MM.1S (cell line): ENCODE measurements at regions not wholly inside any gene's neighbourhood (a gene's known extent, or its start where the extent isn't known, plus 50 kb on each side); places are given as distances from the start of the nearest gene placed in this dataset.
"Not testable (repeated sequence)": the region's sequence is repeated elsewhere in the genome, so short reads cannot be mapped to it uniquely, and the experiment has no call there.

ENCODE experiments used
- DNase-seq: peaks from one replicate; pipeline ENCODE4 v3.0.0-alpha.2; 2015
- H2AFZ ChIP-seq: fragments of 300-600 bp; sonication (generic); 2 replicates; pipeline ENCODE4 v1.6.0; 2016; ENCODE audit warnings: antibody characterized with exemption, low read length
- H3F3A ChIP-seq: fragments of 300-600 bp; sonication (generic); 2 replicates; pipeline ENCODE4 v1.6.1; 2016; ENCODE audit warnings: mild to moderate bottlenecking, antibody characterized with exemption, low read length, moderate library complexity, mixed read lengths; ENCODE audit not compliant: insufficient read depth
- H3K27ac ChIP-seq: fragments of 300-600 bp; sonication (generic); 2 replicates; pipeline ENCODE4 v1.5.1; 2016; ENCODE audit warnings: mild to moderate bottlenecking, low read length
- H3K27me3 ChIP-seq: fragments of 300-600 bp; sonication (generic); replicated peaks from 2 replicates; pipeline ENCODE4 v1.6.0; 2016; ENCODE audit warnings: low read length; ENCODE audit not compliant: insufficient read depth
- H3K36me3 ChIP-seq: fragments of 300-600 bp; sonication (generic); replicated peaks from 2 replicates; pipeline ENCODE4 v1.6.1; 2016; ENCODE audit warnings: mild to moderate bottlenecking, low read length, mixed read lengths; ENCODE audit not compliant: insufficient read depth
- H3K4me1 ChIP-seq: fragments of 300-600 bp; sonication (generic); 2 replicates; pipeline ENCODE4 v1.6.1; 2016; ENCODE audit warnings: low read length, mixed read lengths
- H3K4me2 ChIP-seq: fragments of 300-600 bp; sonication (generic); 2 replicates; pipeline ENCODE4 v1.6.0; 2016; ENCODE audit warnings: low read depth, low read length
- H3K4me3 ChIP-seq: fragments of 300-600 bp; sonication (generic); 2 replicates; pipeline ENCODE4 v1.5.1; 2016; ENCODE audit warnings: low read length, mixed read lengths
- H3K79me2 ChIP-seq: fragments of 300-600 bp; sonication (generic); 2 replicates; pipeline ENCODE4 v1.6.1; 2016; ENCODE audit warnings: mixed run types, low read length, mixed read lengths
- H3K9ac ChIP-seq: fragments of 300-600 bp; sonication (generic); 2 replicates; pipeline ENCODE4 v1.6.1; 2016; ENCODE audit warnings: low read length, mixed read lengths
- H3K9me2 ChIP-seq: fragments of 300-600 bp; sonication (generic); replicated peaks from 2 replicates; pipeline ENCODE4 v1.6.1; 2016; ENCODE audit warnings: mild to moderate bottlenecking, low read length, mixed read lengths; ENCODE audit not compliant: insufficient read depth
- H3K9me3 ChIP-seq: fragments of 300-600 bp; sonication (generic); replicated peaks from 2 replicates; pipeline ENCODE4 v1.6.1; 2016; ENCODE audit warnings: mild to moderate bottlenecking, low read length, mixed read lengths; ENCODE audit not compliant: insufficient read depth
- H4K20me1 ChIP-seq: fragments of 300-600 bp; sonication (generic); 2 replicates; pipeline ENCODE4 v1.6.1; 2016; ENCODE audit warnings: mild to moderate bottlenecking, low read length, moderate library complexity, mixed read lengths; ENCODE audit not compliant: insufficient read depth
- EZH2 ChIP-seq: fragments of 300-600 bp; sonication (generic); optimal IDR thresholded peaks from 2 replicates; pipeline ENCODE3; 2017; ENCODE audit warnings: low read depth, mild to moderate bottlenecking, antibody characterized with exemption, low read length, mixed read lengths
- EZH2phosphoT487 ChIP-seq: fragments of 300-600 bp; sonication (generic); IDR thresholded peaks from 2 replicates; pipeline ENCODE4 v1.6.1; 2018; ENCODE audit warnings: antibody characterized with exemption, low read length
- TF ChIP-seq, protein P1 (sequence below): fragments of 300-600 bp; sonication (generic); IDR thresholded peaks from 2 replicates; pipeline ENCODE4 v1.5.1; 2016; ENCODE audit warnings: antibody characterized with exemption, low read length, mixed read lengths

DNA sequence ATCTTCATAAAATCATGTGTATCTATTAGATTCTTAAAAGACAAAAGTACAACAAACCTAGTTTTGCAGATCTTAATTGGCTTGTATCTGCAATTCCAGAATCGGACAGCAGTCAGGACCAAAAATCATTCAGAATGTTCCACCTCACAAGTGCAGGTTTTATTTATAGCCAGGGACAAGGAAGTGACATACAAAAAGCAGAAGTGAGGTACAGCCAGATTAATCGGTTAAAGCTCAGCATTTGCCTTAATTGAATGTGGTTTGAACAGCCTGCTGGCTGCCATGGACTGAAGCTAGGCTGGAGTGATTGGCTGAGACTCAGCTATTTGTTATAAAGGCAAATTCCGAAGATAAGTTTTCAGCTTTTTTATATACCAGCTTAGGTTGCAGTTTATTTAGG lies 932.6 kb downstream of the C4orf33 start:
- Histone ChIP-seq H3F3A (no peaks in the 10 kb centered on the region), H3K27ac (no peak overlapping the region), H3K9me2 (no peaks in the 10 kb centered on the region), H3K4me2 (no peak overlapping the region), H2AFZ (no peak overlapping the region), H3K79me2 (no peaks in the 10 kb centered on the region), H4K20me1 (no peaks in the 10 kb centered on the region), H3K36me3 (no peaks in the 10 kb centered on the region), H3K27me3 (no peaks in the 10 kb centered on the region), H3K9ac (no peak overlapping the region), H3K9me3 (no peaks in the 10 kb centered on the region), H3K4me1 (no peaks in the 10 kb centered on the region), H3K4me3 (no peak overlapping the region)
- peak; percentile 9 for DNase-seq
- TF ChIP-seq EZH2phosphoT487 (no peak), EZH2 (no peak)
- TF ChIP-seq, protein P1, sequence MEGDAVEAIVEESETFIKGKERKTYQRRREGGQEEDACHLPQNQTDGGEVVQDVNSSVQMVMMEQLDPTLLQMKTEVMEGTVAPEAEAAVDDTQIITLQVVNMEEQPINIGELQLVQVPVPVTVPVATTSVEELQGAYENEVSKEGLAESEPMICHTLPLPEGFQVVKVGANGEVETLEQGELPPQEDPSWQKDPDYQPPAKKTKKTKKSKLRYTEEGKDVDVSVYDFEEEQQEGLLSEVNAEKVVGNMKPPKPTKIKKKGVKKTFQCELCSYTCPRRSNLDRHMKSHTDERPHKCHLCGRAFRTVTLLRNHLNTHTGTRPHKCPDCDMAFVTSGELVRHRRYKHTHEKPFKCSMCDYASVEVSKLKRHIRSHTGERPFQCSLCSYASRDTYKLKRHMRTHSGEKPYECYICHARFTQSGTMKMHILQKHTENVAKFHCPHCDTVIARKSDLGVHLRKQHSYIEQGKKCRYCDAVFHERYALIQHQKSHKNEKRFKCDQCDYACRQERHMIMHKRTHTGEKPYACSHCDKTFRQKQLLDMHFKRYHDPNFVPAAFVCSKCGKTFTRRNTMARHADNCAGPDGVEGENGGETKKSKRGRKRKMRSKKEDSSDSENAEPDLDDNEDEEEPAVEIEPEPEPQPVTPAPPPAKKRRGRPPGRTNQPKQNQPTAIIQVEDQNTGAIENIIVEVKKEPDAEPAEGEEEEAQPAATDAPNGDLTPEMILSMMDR = no peak

DNA sequence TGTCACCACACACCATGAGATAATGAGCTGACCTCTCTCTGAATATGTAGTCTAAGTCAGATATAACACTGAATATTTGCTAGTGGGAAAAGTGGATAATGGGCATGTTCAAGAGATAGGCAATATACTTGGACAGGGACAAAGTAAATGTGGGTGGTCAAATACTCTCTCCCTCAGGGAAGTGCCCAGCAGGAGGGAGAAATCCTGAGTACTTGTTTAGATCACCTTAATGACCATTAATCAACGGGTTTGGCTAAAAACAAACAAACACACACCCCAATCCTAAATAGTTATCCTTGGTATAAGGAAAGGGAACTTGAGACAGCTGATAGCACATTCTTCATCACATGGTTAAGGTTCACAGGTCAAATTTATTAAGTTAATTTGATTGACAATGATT lies 933.5 kb downstream of the C4orf33 start:
- Histone ChIP-seq H3K36me3 (no peaks in the 10 kb centered on the region), H3K9ac (no peak overlapping the region), H4K20me1 (no peaks in the 10 kb centered on the region), H3K9me2 (no peaks in the 10 kb centered on the region), H3K79me2 (no peaks in the 10 kb centered on the region), H3K9me3 (no peaks in the 10 kb centered on the region), H3K4me3 (no peak overlapping the region), H2AFZ (no peak overlapping the region), H3K27me3 (no peaks in the 10 kb centered on the region), H3K4me2 (no peak overlapping the region), H3K27ac (no peak overlapping the region), H3F3A (no peaks in the 10 kb centered on the region), H3K4me1 (no peaks in the 10 kb centered on the region)
- DNase-seq = no peak
- no peak for TF ChIP-seq EZH2phosphoT487
- TF ChIP-seq, protein P1 = no peak
- no peak for TF ChIP-seq EZH2

DNA sequence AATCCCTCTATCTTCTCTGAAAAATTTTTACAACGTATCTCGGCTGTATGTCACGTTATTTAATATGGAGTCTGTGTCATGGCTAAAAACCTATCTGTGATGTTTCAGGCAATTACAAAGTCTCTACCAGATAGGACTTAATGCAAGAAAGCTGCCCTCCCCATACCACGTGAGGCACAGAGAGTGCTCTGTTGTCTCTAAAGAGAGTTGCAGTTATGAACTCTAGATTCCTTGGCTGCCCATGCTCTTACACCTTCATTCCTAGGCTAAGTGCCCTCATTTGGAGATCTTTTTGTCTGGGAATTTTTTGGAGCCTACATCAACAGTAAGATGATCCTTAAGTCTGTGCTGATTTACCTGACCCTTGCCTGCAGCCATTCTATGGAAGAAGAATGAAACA lies 935.9 kb downstream of the C4orf33 start:
- Histone ChIP-seq H3K4me1 (no peaks in the 10 kb centered on the region), H3K79me2 (no peaks in the 10 kb centered on the region), H3K27ac (no peak overlapping the region), H3K9me2 (no peaks in the 10 kb centered on the region), H3K9me3 (no peaks in the 10 kb centered on the region), H3K9ac (no peak overlapping the region), H3K4me3 (no peak overlapping the region), H4K20me1 (no peaks in the 10 kb centered on the region), H3K36me3 (no peaks in the 10 kb centered on the region), H3F3A (no peaks in the 10 kb centered on the region), H3K27me3 (no peaks in the 10 kb centered on the region), H3K4me2 (no peak overlapping the region), H2AFZ (no peak overlapping the region)
- DNase-seq = no peak
- no peak for TF ChIP-seq EZH2
- TF ChIP-seq EZH2phosphoT487 = no peak
- TF ChIP-seq, protein P1 = no peak

DNA sequence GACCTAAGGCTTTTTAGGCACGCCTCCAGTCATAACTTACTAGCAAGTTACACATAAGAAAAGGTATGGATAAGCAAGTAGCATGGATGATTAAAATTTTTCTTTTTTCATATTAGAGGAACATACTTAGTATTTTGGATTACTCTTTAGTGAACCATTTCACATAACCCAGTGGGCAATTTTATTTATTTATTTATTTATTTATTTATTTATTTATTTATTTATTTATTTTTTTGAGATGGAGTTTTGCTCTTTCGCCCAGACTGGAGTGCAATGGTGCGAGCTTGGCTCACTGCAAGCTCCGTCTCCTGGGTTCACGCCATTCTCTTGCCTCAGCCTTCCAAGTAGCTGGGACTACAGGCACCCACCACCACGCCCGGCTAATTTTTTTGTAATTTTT lies 937.7 kb downstream of the C4orf33 start:
- H4K20me1 ChIP-seq, H3K4me1 ChIP-seq, H3K27me3 ChIP-seq, H3K4me2 ChIP-seq, H3K36me3 ChIP-seq, H3K27ac ChIP-seq, H3K9ac ChIP-seq, H3F3A ChIP-seq, H3K9me2 ChIP-seq, H3K79me2 ChIP-seq, H3K9me3 ChIP-seq, DNase-seq, H2AFZ ChIP-seq, H3K4me3 ChIP-seq: not testable (repeated sequence)
